ENCODE measurements at regions not wholly inside any gene's neighbourhood (a gene's known extent, or its start where the extent isn't known, plus 50 kb on each side); places are given as distances from the start of the nearest gene placed in this dataset.

DNA sequence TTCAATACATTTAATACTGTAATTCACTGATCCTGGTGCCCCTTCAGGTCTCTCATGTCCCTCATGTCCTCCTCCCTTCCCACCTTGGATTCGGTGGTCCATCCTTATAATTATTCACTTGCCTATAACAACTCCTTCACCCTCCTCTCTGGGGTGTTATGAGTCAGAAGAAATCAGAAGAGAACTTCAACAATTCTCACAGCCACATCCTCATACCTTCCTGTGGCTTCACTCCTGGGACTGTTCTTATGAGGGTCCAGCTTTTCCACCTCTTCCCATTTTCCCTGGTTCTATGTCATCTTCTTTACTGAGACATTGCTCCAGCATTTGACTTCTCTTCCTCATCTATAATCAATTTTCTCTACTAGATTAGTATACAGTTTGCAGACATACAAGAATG lies 406.1 kb downstream of the NR2F1-AS1 start (continued):
- no peak for TF ChIP-seq CREB1 (CRISPR knock-in tag; IDR thresholded peaks at IDR 0.05; ENCODE audit: low read depth)

DNA sequence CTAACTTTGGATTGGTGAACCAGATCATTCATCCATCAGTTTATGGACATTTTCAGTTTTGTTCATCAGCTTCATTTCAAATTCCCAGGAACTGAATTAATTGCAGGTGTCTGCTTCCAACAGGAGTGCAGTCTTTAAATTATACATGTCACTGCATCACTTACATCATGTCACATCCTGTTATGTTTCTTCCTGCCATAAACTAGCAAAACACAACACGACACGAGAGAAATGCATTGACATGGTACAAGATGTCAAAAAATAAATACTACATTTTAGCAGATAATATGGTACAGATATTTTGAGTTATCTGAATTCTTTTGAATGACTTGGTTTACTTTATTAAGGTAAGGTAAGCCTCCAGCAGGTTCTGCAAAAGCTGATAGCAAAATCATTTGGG lies 415.5 kb downstream of the NR2F1-AS1 start:
- H3K9me3 Mint-ChIP-seq: peaks cover 4% of the 10 kb centered on the region; the same call in 1 of the 3 replicates
- H3K27ac Mint-ChIP-seq: no peak overlapping the region
- no peaks in the 10 kb centered on the region for H3K79me2 ChIP-seq (replicated peaks; ENCODE audit: insufficient read depth)
- no peaks in the 10 kb centered on the region for H3K9me2 ChIP-seq (ENCODE audit: insufficient read depth)
- peaks cover 9% of the 10 kb centered on the region; the same call in 2 of the 3 replicates for H3K4me1 Mint-ChIP-seq
- H3K4me3 ChIP-seq: no peak overlapping the region
- TF ChIP-seq ZNF331 (CRISPR knock-in tag; IDR thresholded peaks at IDR 0.05; ENCODE audit: low read depth) (no peak), JUNB (IDR thresholded peaks at IDR 0.05; ENCODE audit: unreplicated experiment) (no peak), STAT1 (IDR thresholded peaks at IDR 0.05; ENCODE audit: unreplicated experiment) (no peak), CREB1 (CRISPR knock-in tag; IDR thresholded peaks at IDR 0.05; ENCODE audit: low read depth) (no peak), EZH2 (IDR thresholded peaks at IDR 0.05; ENCODE audit: low read depth, unreplicated experiment) (no peak), EZH2phosphoT487 (IDR thresholded peaks at IDR 0.05; ENCODE audit: unreplicated experiment) (no peak), POLR2AphosphoS5 (IDR thresholded peaks at IDR 0.05; ENCODE audit: low read depth) (no peak), ZNF114 (CRISPR knock-in tag; IDR thresholded peaks at IDR 0.05) (no peak)
- TF ChIP-seq, protein P1, sequence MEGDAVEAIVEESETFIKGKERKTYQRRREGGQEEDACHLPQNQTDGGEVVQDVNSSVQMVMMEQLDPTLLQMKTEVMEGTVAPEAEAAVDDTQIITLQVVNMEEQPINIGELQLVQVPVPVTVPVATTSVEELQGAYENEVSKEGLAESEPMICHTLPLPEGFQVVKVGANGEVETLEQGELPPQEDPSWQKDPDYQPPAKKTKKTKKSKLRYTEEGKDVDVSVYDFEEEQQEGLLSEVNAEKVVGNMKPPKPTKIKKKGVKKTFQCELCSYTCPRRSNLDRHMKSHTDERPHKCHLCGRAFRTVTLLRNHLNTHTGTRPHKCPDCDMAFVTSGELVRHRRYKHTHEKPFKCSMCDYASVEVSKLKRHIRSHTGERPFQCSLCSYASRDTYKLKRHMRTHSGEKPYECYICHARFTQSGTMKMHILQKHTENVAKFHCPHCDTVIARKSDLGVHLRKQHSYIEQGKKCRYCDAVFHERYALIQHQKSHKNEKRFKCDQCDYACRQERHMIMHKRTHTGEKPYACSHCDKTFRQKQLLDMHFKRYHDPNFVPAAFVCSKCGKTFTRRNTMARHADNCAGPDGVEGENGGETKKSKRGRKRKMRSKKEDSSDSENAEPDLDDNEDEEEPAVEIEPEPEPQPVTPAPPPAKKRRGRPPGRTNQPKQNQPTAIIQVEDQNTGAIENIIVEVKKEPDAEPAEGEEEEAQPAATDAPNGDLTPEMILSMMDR (conservative IDR thresholded peaks at IDR 0.05; ENCODE audit: low read depth in 2 of 2): no peak
- TF ChIP-seq, protein P2, sequence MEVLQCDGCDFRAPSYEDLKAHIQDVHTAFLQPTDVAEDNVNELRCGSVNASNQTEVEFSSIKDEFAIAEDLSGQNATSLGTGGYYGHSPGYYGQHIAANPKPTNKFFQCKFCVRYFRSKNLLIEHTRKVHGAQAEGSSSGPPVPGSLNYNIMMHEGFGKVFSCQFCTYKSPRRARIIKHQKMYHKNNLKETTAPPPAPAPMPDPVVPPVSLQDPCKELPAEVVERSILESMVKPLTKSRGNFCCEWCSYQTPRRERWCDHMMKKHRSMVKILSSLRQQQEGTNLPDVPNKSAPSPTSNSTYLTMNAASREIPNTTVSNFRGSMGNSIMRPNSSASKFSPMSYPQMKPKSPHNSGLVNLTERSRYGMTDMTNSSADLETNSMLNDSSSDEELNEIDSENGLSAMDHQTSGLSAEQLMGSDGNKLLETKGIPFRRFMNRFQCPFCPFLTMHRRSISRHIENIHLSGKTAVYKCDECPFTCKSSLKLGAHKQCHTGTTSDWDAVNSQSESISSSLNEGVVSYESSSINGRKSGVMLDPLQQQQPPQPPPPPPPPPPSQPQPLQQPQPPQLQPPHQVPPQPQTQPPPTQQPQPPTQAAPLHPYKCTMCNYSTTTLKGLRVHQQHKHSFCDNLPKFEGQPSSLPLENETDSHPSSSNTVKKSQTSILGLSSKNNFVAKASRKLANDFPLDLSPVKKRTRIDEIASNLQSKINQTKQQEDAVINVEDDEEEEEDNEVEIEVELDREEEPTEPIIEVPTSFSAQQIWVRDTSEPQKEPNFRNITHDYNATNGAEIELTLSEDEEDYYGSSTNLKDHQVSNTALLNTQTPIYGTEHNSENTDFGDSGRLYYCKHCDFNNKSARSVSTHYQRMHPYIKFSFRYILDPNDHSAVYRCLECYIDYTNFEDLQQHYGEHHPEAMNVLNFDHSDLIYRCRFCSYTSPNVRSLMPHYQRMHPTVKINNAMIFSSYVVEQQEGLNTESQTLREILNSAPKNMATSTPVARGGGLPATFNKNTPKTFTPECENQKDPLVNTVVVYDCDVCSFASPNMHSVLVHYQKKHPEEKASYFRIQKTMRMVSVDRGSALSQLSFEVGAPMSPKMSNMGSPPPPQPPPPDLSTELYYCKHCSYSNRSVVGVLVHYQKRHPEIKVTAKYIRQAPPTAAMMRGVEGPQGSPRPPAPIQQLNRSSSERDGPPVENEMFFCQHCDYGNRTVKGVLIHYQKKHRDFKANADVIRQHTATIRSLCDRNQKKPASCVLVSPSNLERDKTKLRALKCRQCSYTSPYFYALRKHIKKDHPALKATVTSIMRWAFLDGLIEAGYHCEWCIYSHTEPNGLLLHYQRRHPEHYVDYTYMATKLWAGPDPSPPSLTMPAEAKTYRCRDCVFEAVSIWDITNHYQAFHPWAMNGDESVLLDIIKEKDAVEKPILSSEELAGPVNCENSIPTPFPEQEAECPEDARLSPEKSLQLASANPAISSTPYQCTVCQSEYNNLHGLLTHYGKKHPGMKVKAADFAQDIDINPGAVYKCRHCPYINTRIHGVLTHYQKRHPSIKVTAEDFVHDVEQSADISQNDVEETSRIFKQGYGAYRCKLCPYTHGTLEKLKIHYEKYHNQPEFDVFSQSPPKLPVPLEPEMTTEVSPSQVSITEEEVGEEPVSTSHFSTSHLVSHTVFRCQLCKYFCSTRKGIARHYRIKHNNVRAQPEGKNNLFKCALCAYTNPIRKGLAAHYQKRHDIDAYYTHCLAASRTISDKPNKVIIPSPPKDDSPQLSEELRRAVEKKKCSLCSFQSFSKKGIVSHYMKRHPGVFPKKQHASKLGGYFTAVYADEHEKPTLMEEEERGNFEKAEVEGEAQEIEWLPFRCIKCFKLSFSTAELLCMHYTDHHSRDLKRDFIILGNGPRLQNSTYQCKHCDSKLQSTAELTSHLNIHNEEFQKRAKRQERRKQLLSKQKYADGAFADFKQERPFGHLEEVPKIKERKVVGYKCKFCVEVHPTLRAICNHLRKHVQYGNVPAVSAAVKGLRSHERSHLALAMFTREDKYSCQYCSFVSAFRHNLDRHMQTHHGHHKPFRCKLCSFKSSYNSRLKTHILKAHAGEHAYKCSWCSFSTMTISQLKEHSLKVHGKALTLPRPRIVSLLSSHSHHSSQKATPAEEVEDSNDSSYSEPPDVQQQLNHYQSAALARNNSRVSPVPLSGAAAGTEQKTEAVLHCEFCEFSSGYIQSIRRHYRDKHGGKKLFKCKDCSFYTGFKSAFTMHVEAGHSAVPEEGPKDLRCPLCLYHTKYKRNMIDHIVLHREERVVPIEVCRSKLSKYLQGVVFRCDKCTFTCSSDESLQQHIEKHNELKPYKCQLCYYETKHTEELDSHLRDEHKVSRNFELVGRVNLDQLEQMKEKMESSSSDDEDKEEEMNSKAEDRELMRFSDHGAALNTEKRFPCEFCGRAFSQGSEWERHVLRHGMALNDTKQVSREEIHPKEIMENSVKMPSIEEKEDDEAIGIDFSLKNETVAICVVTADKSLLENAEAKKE (CRISPR knock-in tag; IDR thresholded peaks at IDR 0.05): no peak
- TF ChIP-seq, protein P3, sequence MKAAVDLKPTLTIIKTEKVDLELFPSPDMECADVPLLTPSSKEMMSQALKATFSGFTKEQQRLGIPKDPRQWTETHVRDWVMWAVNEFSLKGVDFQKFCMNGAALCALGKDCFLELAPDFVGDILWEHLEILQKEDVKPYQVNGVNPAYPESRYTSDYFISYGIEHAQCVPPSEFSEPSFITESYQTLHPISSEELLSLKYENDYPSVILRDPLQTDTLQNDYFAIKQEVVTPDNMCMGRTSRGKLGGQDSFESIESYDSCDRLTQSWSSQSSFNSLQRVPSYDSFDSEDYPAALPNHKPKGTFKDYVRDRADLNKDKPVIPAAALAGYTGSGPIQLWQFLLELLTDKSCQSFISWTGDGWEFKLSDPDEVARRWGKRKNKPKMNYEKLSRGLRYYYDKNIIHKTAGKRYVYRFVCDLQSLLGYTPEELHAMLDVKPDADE (IDR thresholded peaks at IDR 0.05): no peak
- H3K36me3 ChIP-seq (ENCODE audit: insufficient read depth): no peaks in the 10 kb centered on the region
- DNase-seq (ENCODE audit: low spot score) (no peak), ATAC-seq (no peak)
- H3K4me3 Mint-ChIP-seq: no peak overlapping the region
- no peak overlapping the region for H3K27ac ChIP-seq (ENCODE audit: low read depth)
- H3K27me3 ChIP-seq (ENCODE audit: insufficient read depth): no peaks in the 10 kb centered on the region
- H3K27me3 Mint-ChIP-seq (ENCODE audit: insufficient read depth, low read depth, poor library complexity): no peaks in the 10 kb centered on the region
- H2AFZ ChIP-seq: no peak overlapping the region
- H4K20me1 ChIP-seq (replicated peaks; ENCODE audit: insufficient read depth): no peaks in the 10 kb centered on the region
- H3K4me1 ChIP-seq (ENCODE audit: insufficient read depth): no peaks in the 10 kb centered on the region
- no peaks in the 10 kb centered on the region; the same call in 2 of the 3 replicates for H3K36me3 Mint-ChIP-seq (ENCODE audit: low read depth)
- no peak overlapping the region for H3K4me2 ChIP-seq
- H3F3A ChIP-seq (replicated peaks; ENCODE audit: low read depth): no peaks in the 10 kb centered on the region

Measured in GM23338 (cell line).